ENCODE measurements at regions not wholly inside any gene's neighbourhood (a gene's known extent, or its start where the extent isn't known, plus 50 kb on each side); places are given as distances from the start of the nearest gene placed in this dataset.

- TF ChIP-seq, protein P1, sequence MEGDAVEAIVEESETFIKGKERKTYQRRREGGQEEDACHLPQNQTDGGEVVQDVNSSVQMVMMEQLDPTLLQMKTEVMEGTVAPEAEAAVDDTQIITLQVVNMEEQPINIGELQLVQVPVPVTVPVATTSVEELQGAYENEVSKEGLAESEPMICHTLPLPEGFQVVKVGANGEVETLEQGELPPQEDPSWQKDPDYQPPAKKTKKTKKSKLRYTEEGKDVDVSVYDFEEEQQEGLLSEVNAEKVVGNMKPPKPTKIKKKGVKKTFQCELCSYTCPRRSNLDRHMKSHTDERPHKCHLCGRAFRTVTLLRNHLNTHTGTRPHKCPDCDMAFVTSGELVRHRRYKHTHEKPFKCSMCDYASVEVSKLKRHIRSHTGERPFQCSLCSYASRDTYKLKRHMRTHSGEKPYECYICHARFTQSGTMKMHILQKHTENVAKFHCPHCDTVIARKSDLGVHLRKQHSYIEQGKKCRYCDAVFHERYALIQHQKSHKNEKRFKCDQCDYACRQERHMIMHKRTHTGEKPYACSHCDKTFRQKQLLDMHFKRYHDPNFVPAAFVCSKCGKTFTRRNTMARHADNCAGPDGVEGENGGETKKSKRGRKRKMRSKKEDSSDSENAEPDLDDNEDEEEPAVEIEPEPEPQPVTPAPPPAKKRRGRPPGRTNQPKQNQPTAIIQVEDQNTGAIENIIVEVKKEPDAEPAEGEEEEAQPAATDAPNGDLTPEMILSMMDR (IDR thresholded peaks at IDR 0.05), result no peak
- no peak for TF ChIP-seq POLR2A (IDR thresholded peaks at IDR 0.05)
Observed at GRCh38 chr13:64127192-64127591, 2711.5 kb upstream of the PCDH20 start.
